ENCODE measurements at regions not wholly inside any gene's neighbourhood (a gene's known extent, or its start where the extent isn't known, plus 50 kb on each side); places are given as distances from the start of the nearest gene placed in this dataset.

DNA sequence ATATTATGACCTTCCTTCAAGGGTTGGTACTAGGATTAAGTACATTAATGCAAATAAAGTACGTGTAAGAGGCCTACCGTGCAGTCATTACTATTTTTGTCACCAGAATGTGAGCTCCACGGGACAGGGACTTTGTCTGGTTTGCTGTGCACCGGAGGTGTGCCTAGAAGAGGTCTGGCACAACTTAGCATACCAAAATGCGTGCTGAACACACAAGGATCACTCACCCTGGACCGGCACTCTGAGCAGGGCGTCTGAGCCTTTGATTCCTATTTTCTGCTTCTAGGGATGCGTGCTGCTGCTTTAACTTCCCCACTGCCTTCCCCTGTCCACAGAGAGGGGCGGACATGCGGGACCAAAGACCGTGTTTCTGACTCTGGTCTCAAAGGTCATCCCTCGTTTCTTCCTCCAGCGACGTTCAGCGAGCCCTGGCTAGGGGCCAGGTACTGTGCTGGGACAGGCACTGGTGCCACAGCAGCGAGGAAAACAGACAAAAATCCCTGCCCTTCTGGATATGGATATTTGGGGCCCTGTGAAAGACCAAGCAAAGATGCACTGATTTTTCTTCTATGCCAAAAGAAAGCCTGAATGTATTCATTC is 222.7 kb downstream of the BMP7 start:
- FAIRE-seq (peak; percentile 49), DNase-seq (ENCODE audit: insufficient read length, low spot score) (no peak)

DNA sequence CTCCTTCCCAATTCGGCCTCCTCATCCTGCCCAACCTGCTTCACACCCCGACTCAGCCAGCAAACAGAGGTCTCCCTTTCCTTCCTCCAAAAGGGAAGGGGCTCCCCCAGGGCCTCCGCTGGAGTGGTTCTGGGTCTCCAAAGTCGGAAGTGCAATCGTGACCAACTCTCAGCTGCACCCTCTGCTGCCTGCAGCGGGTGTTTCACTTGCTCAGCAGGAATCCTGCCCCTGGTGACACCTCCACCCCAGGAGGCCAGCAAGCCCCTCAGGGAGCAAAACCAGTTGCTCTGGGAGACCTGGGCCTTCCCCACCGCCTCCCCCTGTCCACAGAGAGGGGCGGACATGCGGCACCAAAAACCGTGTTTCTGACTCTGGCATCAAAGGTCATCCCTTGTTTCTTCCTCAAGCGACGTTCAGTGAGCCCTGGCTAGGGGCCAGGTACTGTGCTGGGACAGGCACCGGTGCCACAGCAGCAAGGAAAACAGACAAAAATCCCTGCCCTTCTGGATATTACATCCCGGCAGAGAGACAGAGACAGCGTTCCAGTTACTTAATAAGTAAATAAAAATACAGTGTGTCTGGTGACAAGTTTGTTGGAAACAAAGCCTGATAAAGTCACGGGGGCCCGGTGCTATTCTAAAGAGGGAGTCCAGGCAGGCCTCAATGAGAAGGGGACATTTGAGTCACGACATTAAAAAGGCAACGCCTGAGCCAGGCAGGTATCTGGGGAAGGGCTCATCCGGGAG is 219.0 kb downstream of the BMP7 start:
- DNase-seq (ENCODE audit: insufficient read length, low spot score) (peak; percentile 78), FAIRE-seq (peak; percentile 92)

DNA sequence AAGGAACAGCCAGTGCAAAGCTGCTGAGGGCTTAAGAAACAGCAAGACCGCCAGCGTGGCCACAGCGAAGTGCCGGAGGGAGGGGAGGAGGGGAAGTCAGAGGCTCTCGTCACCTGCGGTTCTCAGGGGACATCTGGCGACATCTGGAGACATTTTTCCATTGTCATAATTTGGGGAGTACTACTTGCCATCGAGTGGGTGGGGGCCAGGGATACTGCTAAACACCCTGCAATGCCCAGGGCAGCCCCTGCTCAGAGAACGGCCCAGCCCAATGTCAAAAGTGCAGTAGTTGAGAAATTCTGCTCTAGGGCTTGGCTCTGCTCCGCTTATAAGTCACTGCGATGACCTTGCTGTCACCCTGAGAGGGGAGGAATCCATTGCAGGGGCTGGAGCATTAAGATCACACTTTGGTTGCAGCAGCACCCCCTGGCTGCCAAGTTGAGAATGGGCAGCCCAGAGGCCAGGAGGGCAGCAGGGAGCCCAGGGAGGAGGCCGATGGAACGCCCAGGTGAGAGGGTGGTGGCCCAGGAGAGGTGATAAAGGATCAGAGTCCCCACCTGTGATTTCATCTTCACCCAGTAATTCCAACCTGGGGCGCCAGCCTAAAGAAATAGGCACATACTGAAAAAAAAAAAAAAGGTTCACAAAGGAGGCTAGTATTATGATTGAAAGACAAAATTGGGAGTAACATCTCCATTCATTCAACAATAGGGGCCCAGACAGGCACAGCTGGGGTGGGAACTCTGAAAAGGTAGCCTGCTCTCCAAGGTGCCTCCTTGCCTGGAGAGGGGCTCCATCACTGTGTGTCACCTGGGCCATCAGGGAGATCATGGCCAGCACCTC is 218.2 kb downstream of the BMP7 start:
- DNase-seq (ENCODE audit: insufficient read length, low spot score) (peak; percentile 98), FAIRE-seq (peak; percentile 99)

DNA sequence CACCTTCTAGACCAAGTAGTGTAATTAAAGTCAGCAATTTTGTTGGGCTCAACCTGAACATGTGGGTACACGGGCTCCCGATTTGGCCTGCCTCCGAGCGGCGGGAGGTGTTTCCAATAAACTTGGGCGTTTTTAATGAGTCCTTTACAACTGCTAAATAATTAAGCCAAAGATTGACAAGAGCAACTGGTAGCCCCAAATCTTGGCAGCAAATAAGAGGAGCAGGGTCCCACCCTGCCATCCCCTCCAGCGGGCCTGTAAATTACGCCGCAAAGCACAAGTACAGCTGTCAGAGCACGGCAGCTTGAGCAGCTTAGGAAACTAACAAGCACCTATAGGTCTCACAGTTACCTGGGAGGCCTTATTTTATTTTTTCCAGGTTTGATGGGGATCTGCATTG is 217.1 kb downstream of the BMP7 start:
- FAIRE-seq, result peak; percentile 20
- no peak for DNase-seq (ENCODE audit: insufficient read length, low spot score)

DNA sequence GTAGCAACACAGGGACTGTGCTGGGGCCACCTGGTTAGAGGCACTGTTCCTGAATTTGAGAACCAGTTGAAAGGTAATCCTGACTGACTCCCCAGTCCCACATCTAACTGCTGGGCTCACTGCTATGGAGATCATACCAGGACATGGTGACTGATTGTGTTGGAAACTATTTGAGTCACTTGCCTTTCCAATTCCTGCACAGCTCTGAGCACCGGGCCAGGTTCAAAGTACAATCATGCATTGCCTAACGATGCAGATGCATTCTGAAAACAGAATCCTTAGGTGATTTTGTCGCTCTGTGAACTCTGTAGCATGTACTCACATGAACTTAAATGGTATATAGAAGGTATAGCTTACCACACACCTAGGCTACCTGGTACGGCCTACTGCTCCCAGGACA is 215.3 kb downstream of the BMP7 start:
- no peak for DNase-seq (ENCODE audit: insufficient read length, low spot score)
- no peak for FAIRE-seq

DNA sequence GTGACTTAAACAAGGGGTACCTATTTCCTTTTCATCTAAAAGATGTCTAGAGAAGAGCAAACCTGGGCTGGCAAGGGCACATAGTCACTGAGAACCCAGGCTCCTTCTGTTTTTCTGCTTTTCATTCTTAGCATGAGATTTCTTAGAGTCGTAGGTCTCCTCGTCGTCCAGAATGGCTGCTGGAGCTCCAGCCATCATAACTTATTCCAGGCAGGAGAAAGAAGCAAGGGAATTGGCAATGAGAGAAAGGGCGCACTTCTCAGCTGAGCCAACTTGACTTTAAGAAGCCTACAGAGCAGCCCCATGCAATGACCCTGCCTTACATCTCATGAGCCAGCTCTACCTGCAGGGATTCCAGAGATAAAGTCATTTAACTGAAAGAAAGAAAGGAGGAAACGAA is 213.4 kb downstream of the BMP7 start:
- DNase-seq (ENCODE audit: insufficient read length, low spot score) (no peak), FAIRE-seq (no peak)

DNA sequence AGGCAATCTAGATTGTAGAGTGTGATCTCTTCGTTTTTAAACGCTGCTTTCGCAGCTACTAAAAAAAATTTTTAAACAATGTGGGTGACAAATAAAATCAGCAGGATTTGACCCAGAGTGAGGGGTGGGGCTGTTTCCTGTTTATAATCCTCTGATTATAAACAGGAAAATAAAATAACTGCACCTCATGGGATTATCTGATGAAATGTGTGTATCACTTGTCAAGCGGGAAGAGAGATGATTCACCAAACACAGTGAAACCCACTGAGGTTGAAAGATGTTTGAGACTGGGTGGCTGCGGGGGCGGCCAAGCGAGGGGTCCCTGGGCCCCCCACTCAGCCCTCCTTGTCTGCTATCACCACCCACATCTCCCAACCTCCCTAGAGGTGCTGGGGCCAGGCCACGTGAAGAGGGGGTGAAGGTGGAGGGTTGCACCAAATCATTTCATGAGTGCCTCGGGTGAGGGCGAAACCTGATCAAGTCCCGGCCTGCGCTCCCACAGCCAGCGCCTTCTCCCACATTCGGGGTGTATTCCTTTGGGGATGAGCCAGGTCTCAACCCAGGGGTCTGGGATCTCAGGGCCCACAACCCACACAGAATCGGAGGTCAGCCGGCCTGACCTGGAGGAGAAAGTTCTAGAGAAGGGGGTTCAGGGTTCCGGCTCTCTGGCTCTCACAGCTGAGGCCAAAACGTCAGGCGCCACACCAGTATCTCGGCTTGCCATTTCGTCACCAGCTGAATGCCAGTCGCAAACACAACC is 212.5 kb downstream of the BMP7 start:
- no peak for DNase-seq (ENCODE audit: insufficient read length, low spot score)
- peak; percentile 92 for FAIRE-seq

DNA sequence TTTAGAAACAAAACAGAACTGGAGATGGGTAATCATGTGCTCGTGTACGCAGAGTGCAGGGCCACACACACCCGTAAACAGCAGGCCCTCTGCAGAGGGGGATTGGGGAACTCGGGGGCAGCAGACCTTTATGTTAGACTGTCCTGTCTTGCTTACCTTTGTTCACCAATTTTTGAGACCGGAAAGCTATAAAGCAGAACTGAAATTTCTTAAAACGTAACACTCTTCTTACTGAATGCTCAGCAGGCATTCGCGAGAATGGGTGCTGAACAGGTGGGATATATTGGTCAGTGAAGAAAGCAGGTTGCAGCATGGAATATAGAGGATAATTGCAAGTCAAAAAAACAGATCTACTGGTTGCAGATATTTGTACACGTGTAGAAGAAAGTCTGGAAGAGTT is 211.1 kb downstream of the BMP7 start:
- DNase-seq (ENCODE audit: insufficient read length, low spot score) (no peak), FAIRE-seq (no peak)

DNA sequence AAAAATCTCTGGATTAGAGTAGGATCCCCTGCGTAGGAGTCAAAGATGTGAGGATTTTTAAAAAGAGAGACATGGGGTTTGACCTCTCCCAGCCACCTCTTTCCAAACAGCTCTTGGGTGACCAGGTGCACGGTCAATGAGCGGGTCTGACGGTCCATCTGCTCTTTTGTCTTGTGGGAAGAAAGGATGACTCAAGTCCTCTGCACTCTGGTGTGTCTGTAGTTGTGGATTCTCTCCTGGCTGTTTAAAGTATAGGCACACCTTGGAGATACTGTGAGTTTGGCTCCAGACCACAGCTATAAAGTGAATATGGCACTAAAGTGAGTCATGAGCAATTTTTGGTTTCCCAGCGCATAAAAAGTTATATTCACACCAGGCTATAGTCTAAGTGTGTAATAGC is 209.8 kb downstream of the BMP7 start:
- FAIRE-seq, result peak; percentile 74

DNA sequence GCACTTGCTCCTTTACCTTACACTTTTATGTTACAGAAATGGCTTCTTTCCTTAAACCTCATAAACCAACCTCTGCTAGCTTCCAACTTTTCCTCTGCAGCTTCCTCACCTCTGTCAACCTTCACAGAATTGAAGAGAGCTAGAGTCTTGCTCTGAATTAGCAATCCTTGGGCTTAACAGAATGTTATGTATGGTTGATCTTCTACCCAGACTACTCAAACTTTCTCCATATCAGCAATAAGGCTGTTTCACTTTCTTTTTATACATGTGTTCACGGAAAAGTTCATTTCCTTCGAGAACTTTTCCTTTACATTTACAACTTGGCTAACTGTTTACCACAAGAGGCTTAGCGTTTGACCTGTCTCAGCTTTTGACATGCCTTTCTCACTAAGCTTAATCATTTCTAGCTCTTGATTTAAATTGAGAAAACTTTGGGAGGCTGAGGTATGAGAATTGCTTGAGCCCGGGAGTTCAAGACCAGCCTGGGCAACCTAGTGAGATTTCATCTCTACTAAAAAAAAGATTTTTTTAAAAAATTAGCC is 207.3 kb downstream of the BMP7 start:
- FAIRE-seq, result no peak
- DNase-seq (ENCODE audit: insufficient read length, low spot score), result no peak

More for the DNA sequence above, 209.8 kb downstream of the BMP7 start:
- no peak for DNase-seq (ENCODE audit: insufficient read length, low spot score)

DNA sequence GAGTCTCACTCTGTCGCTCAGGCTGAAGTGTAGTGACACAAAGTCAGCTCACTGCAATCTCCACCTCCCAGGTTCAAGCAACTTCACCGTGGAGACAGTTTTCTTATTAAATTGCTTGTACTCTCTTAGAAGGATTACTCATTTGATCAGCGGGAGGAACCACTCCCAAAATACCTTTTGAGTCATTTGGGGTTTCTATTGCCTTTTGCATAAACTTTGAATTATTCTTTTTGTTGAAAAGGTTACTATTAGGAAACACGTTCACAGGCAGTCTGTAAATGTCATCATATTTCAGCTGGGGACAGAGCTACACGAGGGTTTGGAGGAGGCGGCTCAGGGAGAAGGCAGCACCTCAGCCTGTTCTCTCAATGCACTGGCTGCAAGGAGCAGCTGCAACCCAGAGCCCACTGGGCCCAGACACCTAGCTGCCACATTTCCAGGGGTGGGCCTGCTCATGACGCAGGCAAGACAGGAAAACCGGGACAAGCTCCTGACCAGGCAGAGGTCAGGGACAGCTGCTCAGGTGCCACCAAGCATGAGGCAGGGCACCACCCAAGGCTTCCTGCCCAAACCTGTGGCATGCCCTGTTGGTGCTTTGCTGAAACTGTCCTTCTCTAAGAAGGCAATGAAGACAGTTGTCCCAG is 205.9 kb downstream of the BMP7 start:
- no peak for FAIRE-seq
- DNase-seq (ENCODE audit: insufficient read length, low spot score), result no peak

DNA sequence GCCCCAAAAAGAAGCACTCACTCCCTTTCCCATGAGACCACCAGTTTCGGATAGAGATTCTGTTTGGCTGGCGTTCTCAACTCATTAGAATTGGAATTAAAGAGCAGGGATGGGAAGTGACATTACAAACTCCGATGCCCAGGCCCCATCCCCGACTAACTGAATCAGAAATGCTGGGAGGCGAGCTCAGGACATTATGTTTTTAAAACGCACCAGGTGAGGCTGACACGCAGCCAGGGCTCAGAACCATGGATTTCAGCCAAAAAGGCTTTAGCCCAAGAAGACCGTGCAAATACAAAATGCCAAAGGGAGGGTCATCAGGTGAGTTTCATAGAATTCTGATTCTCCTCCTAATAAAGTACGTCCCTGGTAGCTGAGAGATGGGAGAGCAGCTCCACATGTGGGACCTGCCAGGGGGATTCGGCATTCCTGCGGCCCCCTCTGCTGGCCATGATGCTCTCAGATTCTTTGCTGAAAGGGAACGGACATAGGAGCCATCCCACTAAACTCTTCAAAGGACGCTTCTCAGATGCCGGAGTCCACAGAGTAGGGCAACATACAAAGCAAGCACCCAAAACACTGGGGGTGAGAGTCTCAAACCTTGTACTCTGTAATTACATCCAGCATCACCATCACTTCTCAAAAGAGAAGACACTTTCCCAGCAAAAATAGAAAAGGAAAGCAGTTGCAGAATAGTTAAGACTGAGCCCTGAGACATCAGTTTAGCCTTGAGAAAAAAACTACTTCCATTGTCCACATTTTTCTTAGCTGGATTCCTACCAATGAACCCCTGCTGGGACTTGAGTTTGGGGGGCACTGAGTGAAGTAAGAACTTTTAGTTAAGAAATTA is 205.2 kb downstream of the BMP7 start:
- peak; percentile 94 for DNase-seq (ENCODE audit: insufficient read length, low spot score)
- FAIRE-seq, result peak; percentile 93

DNA sequence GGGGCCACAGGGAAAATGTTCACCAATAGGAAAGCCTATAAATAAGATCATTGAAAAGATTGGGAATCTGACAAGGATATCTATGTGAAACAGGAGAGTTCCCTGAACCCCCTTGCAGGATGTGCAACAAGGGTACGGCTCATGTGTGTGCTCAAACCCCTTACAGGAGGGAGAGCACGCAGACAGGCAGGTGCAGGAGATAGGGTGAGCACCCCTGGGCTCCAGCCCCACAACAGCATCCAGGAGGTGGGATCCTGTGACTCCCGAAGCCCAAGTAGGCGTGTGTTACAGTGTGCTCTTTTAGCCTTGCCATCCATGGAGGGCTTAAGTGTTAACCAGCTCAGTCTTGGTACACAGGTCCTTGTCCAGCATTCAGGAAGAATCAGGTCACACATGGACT is 204.2 kb downstream of the BMP7 start:
- FAIRE-seq (peak; percentile 92), DNase-seq (ENCODE audit: insufficient read length, low spot score) (no peak)

DNA sequence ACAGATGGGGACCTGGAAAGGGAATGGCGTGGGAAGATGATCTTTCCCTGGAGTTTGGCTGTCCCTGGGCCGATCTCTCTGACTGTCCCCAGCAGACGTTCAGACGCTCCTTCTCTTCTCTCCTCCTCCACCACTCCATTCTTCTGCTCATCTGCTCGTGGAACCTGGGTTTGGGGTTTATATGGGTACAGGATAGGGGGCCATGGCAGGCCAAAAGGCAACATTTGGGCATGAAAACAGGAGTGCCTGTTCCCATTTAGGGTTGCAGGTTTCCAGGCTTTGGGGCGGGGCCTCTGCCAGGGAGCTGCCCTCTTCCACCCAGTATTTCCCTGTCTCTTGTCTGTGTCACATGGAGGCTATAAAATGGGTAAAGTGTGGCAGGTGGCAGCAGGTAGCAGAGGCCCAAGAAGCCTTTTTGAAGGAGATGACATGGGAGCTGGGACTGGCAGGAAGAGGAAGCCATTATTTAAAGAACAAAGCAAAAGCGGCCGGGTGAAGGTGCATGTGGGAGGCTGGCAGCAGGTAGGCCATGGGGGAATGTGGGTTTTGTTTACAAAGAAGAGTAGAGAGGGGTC is 203.7 kb downstream of the BMP7 start:
- no peak for FAIRE-seq

DNA sequence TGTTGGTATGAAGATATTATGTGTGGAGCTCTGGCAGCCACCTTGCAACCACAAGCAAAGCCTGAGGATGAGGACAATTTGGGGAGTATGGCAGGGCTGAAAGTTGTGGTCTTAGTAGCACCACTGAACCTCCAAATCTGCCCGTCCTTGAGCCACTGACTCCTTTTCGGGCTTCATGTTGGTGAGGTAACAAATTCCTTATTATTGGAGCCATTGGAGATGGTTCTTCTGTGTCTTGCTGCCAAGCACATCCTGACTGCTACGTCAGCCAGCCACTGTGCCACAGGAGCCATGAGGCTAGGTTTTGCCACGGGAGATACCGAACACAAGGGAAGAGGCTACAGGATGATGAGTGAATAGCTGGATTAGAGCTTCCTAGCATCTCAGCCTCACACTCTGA is 201.6 kb downstream of the BMP7 start:
- FAIRE-seq, result no peak
- no peak for DNase-seq (ENCODE audit: insufficient read length, low spot score)

More for the DNA sequence above, 203.7 kb downstream of the BMP7 start:
- DNase-seq (ENCODE audit: insufficient read length, low spot score), result no peak

DNA sequence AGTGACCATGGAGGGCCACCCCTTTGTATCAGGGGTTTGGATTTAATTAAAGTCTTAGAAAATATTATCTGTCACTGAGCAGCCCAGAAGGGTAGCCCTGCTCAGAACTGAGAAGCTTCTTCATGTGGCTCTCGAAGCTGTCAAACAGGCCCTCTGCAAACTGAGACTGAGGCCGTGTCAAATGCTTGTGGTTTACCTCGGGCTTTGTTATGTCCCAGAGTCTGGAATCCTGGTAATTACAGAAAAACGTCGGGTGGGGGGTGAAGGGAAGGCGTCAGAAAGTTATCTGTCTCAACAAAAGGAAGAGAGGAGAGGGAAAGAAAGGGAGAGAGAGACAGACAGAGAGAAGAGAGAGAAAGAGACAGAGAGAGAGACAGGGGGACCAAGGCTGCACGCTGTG is 200.8 kb downstream of the BMP7 start:
- DNase-seq (ENCODE audit: insufficient read length, low spot score) (no peak), FAIRE-seq (no peak)

DNA sequence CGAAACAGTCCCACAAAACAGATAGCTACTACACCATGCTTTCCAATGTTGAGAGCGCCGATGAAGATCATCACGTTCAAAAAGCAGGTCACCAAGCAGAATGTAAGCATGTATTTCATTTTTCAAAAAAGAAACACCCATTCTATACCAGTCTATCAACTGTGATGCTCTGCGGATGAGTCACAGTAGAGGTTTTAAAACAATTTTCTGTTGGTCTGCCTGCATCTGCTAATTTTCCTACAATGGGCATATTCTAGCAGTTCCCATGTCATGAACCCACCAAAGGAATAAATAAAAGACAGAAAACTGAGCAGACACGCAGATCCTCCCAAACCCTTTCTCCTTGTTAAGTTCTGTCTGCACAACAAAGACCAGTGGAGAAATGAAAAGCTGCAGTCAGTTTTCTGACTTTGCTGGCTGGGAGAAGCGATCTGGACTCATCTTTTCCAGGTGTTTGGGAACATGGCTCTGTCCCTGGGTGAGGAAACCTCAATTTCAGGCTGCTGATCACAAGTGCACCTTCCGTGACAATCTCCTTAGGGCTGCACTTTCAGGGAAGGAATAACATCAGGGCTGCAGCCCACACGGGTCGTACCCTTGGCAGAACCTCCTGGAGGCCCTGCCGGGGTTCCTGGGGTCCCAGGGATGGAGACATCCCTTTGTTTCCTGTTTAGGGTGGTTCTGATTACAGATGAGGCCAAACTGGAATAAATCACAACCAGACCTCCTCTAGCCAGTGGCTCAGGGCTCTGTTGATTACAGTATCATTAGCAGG is 200.1 kb downstream of the BMP7 start:
- DNase-seq (ENCODE audit: insufficient read length, low spot score), result no peak
- FAIRE-seq, result no peak

DNA sequence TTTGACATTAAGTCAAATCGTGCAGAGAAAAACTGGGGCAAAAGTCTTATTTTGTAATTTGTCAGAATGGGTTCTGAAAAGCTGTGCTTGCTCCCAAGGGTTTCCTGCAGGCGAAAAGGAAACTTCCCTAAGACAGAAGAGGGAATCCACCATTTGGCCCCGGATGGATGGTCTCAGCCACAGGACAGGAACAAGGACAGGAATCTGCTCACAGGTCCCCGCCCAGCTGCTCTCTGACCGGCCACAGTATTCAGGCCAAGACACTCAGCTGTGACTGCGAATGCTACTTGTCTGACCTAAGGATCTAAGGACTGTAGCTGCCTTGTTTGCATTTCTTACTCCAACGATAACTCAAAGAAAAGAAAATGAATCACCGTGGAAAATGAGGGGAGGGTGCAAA is 197.0 kb downstream of the BMP7 start:
- no peak for FAIRE-seq
- DNase-seq (ENCODE audit: insufficient read length, low spot score), result no peak

All from HTR-8/SVneo (cell line).